NCI-H1694 treated with DMSO at 0.1 percent for 48 hours (cell line): ENCODE measurements at regions not wholly inside any gene's neighbourhood (a gene's known extent, or its start where the extent isn't known, plus 50 kb on each side); places are given as distances from the start of the nearest gene placed in this dataset.
A peak's percentile ranks its signal among the peaks of the same experiment; 100 is the strongest.
"Not testable (repeated sequence)": the region's sequence is repeated elsewhere in the genome, so short reads cannot be mapped to it uniquely, and the experiment has no call there.

ENCODE experiments used
- DNase-seq: peaks from one replicate; lab custom pipeline; 2025; lab: John Stamatoyannopoulos, UW

GRCh38 chr3:106022913-106023312, 154.1 kb upstream of the CBLB start:
- DNase-seq, result no peak

DNA sequence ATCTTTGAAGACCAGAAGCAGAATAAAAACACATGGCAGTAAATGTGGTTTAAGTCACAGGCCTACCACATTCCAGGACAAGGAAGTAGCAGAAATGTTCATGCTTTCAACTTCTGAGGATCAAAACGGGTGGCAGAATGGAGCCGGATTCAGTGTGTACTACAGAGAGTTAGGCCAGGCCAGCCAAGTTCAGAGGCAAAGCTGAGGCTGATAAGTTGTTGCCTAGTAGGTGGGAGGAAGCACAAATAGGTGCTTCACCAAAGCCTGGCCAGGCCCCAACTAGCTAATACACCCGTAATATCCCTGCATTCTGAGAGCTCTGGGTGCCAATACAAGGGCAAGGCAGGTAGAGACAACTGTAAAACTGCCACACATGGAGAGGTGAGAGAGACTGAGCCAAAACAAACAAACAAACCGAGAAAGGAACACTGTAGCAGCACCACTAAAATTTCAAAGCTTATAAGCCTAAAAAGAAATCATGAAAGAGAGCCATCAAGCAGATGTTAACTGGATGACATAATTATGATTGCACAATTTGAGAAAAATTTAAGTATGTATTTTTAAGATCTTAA, 156.4 kb upstream of the CBLB start:
- DNase-seq, result no peak

DNA sequence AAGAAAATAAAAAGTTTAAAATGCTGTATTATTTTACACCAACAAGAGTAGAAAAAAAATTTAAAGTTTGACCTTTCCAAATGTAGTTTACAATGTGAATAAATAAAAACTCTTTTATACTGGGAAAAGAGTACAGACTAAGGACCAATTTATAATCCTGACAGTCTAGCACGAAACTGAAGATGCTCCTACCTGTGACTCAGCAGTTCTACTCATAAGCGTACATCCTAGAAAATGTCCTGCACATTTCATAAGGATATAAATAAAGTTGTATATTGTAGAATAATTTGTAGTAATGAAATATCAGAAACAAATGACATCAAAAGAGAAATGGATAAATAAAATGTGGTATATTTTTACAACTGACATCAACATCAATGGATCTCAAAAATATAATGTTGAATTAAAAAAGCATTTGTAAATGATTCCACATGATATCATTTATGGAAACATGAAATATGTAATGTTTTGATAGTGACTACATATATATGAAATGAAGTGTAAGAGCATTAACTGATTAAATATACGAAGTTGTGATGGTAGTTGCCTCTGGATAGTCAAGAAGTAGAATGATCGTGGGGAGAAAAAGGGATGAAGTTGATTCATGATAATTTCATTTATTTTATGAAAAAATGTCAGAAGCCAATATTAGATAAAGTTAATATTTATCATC, 161.3 kb upstream of the CBLB start:
- no peak for DNase-seq

GRCh38 chr3:106030627-106030963, 161.8 kb upstream of the CBLB start:
- no peak for DNase-seq

DNA sequence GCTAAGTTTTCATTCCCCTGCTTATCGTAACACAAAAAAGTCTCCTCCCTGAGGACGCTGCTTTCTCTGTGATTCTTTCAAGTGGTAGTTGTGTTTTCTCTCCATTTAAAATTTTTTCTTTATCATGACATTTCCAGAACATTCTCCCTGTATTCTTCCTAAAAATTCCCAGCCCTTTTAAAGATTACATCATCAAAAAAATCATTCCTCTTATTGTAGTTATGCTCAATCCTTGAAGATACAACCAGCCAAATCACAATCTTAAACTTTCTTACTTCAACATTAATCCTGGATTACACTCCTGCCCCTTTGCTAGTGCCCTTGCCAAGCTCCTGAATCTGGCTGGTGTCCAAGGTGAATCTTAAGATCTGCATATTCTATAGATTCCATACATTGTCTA, 163.7 kb upstream of the CBLB start:
- no peak for DNase-seq

DNA sequence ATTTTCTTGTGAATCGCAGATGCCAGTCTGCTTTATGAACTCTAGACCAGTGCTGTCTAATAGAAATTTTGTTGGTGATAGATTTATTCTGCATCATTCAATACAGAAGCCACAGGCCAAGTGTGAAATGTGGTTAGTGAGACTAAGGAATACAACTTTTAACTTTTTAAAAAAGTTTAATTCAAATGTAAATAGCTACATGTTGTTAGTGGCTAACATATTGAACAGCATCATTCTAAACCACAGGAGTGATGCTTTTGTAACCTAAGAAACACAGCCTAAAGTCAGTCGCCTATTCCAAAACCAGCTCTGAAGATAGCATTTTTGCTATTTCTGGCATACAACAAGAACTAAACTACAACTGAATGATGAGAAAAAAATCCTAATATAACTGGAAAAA, 164.8 kb upstream of the CBLB start:
- no peak for DNase-seq

DNA sequence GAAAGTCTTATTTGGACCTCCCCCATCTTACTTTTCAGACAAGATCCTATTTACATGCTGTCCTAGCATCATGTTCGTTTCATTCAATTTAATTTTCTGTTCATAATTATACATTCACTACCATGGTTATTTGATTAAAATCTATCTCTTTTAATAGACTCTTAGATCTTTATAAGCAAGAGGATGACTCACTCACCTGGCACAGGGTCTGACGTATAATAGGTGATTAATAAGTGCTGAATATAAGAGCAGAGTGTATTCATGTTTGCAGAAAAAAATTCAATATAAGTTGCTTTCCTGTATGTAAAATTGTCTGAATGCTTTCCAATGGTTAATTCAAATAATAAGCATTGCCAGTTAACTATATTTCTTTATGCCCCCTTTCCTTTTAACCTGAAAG, 165.5 kb upstream of the CBLB start:
- no peak for DNase-seq

DNA sequence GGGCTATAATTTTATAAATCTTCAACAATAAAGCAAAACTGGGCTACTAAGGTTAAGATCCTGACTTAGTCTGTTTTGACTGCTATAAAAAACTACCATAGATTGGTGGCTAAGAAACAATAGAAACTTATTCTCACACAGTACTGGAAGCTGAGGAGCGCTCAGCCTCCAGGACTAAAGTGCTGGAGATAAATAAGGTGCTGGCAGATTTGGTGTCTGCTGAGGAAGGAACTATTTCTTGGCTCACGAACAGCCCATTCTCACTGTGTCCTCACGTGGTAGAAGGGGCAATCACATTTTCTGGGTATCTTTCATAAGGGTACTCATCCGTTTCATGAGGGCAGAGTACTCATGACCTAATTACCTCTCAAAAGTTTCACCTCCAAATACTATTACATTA, 166.8 kb upstream of the CBLB start:
- DNase-seq, result no peak

GRCh38 chr3:106036696-106037095, 167.9 kb upstream of the CBLB start:
- DNase-seq, result peak; percentile 8

DNA sequence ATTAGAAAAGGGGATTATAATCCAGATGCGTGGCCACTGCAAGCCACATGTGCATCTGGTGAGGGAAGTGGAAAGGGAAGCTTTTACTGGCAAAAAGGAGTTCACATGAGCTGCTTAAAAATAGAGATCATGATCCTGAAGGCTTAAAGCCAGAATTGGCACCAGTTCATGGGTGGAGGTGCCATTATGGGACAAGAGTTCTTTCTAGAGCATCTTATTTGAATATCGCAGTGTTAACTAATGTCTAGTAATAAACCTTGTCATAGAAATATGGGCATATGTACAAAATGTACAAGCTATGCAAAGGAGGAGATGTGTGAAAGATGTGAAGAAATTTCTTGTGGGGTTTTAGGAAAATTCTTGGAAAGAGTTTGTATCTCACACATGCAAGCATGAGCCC, 178.4 kb upstream of the CBLB start:
- no peak for DNase-seq

DNA sequence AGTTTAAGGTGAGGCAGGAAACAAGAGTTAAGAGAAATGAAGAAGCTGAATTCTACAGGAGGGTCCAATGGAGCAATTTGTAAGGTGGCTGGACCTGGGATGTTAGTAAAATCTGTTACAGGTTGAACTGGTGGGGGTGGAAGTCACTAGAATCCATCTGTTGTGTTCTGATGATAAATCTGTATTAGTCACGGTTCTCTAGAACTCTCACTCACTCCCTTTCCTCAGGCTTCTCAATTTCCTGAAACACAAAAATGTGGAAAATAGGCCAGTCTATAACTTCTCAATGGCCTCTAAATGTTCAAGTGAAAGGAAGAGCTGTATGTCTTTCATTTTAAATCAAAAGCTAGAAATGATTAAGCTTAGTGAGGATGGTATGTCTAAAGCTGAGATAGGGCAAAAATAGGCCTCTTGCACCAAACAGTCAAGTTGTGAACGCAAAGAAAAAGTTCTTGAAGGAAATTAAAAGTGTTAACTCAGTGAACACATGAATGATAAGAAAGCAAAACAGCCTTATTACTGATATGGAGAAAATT, 180.2 kb upstream of the CBLB start:
- no peak for DNase-seq

DNA sequence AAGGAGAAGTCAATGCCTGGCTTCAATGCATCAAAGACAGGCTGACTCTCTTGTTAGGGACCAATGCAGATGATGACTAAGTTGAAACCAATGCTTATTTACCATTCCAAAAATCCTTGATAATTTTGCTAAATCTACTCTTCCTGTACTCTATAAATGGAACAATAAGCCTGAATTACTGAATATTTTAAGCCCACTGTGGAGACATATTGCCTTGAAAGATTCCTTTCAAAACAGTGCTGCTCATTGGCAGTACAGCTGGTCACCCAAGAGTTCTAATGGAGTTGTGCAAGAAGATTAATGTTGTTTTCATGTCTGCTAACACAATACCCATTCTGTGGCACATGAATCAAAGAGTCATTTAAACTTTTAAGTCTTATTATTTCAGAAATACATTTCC, 181.0 kb upstream of the CBLB start:
- DNase-seq, result no peak

- DNase-seq, result no peak
Observed at GRCh38 chr3:106056931-106057330, 188.1 kb upstream of the CBLB start.

DNA sequence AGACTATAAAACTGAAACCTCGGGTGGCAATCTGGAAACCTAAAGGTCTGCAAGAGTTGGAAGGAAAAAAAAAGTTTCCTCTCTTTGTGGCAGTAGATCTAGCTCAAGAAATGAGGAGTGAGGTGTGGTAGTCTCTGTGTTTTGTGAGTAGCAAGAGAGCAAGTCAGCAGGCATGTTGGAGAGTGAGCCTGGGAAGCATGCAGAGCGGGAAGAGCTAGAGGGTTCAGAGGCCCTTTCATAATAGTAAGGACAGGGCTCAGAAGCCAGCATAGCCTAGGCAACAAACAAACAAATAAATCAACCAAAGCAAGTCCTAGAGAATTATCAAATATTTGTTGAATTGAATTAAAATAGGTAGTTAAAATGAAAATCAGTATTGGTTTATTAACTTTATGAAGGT, 189.7 kb upstream of the CBLB start:
- DNase-seq, result no peak

DNA sequence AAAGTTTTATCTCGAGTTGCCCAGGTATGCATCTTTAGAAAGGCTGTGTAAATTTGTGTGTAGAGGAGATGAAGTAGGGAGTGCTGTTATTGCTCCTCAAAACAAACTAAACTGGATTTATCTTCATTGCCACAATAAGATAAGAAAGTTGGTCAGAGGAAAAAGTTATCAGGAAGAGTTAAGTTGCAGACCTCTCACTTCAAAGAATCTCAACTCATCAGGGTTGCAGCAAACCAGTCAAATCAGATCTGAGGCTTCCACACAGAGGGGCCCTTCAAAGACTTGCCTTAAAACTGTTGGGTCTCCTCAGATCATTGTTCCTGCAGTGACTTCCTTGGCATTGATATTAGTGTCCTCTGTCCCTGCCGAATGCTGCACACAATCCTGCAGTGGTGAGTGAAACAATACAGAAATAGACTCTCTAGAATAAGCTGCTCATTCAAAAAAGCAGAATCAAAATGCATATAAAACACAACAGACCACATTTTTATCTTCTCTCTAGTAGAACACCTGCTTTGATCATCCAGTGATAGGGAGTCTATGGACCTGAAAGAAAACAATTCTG, 191.2 kb upstream of the CBLB start:
- DNase-seq, result no peak

DNA sequence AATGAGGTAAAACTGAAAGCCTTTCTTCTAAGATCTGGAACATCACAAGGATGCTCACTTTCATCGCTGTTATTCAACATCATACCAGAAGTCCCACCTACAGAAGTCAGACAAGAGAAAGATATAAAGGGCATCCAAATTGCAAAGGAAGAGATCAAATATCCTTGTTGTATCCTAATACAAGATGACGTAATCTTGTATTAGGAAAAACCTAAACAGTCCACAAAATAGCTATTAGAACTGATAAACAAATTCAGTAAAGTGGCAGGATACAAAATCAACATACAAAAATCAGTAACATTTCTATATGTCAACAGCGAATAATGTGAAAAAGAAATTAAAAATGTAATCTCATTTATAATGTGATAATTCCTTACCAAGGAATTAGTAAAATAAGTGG, 195.1 kb upstream of the CBLB start:
- no peak for DNase-seq

DNA sequence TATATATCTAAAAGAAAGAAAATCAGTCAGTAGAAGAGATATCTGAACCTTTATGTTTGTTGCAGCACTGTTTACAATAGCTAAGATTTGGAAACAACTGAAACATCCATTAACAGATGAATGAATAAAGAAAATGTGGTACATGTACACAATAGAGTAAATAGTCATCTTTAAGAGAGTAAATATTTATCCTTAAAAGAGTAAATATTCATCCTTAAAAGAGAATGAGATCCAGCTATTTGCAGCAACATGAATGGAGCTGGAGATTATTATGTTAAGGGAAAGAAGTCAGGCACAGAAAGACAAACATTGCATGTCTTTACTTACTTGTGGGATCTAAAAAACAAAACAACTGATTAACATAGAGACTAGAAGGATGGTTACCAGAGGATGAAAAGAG, 197.0 kb upstream of the CBLB start:
- DNase-seq, result no peak

DNA sequence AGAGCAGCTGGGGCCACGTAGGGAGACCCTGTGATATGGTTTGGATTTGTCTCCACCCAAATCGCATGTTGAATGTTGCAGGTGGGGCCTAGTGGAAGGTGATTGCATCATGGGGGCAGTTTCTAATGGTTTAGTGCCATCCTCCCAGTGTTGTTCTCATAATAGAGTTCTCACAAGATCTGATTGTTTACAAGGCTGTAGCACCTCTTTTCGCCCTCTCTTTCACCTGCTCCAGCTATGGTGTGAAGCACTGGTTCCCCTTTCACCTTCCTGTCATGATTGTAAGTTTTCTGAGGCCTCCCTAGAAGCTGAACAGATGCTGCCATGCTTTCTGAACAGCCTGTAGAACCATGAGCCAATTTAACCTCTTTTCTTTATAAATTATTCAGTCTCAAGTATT, 198.9 kb upstream of the CBLB start:
- DNase-seq, result no peak

- DNase-seq, result no peak
Observed at GRCh38 chr3:106068381-106068780, 199.6 kb upstream of the CBLB start.

DNA sequence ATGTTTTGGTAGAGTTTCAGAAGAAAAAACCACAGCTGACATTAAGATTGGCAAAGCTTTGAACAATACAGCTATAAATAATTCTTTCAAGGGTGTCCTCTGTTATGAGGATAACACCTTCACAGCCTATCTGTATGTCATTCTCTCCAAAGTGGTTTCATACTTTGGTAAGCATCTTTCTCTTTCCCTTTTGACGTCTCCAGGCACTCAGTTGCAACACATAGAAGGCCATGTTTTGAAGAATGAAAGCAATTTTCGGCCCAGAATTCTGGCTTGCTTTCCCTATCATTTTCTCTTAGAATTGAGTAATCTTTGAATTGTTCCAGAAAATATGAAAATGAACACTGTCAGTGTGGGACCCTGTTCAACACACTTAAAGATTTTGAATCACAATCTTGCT, 200.0 kb upstream of the CBLB start:
- DNase-seq, result no peak

DNA sequence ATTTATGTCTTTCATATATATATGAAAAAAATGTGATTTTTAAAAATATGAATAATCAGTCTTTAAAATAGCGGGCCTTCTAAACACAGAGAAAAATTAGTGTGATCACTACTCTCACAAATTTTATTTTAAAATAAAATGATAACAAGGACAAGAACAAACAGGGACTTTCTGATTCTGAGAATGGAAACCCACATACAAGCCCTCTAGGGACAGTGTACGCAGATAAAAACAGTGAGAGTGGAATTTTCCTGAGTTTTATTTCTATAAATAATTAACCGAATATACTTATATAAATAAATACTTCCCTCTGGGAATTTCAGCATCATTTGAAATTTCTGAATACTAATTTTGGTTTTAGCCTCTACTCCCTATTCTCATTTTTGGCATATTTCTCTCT, 201.4 kb upstream of the CBLB start:
- DNase-seq, result no peak

- DNase-seq, result no peak
Observed at GRCh38 chr3:106071306-106071705, 202.5 kb upstream of the CBLB start.

- not testable (repeated sequence) for DNase-seq
Observed at GRCh38 chr3:106072596-106072995, 203.8 kb upstream of the CBLB start.

- DNase-seq, result not testable (repeated sequence)
Observed at GRCh38 chr3:106073806-106074205, 205.0 kb upstream of the CBLB start.
